ENCODE measurements at regions not wholly inside any gene's neighbourhood (a gene's known extent, or its start where the extent isn't known, plus 50 kb on each side); places are given as distances from the start of the nearest gene placed in this dataset.

DNA sequence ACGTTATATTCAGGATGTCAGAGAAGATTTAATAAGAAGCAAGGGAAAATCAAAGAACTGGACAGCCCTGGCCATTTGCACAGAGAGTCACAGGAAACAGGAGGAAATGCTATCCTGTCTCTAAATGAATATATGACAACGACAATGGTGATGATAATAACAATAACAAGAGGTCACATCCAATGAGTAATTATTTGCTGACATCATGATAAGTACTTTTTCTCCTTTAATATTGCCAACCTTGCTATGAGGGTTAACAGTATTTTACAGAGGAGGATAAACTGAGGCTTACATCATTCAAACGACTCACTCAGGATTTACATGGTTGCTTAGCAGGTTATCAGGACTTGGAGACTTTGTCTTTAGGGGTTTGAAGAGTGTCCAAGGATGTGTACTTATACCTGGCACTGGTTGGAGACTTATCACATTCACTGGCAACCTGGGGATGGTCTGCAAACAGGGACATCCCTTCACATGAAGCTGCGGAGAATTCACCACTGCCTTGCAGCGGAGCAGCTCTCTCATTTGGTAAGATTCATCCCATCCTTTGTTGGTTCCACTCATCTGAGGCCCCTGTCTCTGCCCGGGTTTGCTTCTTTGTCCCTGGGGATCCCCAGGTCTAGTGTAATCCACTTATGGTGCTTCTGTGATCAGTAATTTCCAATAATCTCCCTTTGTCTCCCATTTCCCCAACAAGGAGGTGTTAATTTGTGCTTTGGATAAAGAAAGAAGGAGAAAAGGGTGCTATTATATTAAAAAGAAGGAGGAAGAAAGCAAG is 637.8 kb downstream of the BCL11B start:
- no peak overlapping the region for H3K4me3 ChIP-seq (ENCODE audit: low read depth in 2 of 2, low read length in 1 of 2)
- ChIA-PET CTCF (no interaction called here), POLR2A (no interaction called here)
- 0% methylated on average over 6 of the region's 6 CpGs for WGBS (ENCODE audit: low lambda C conversion rate)
- H3K79me2 ChIP-seq (ENCODE audit: insufficient read depth): no peaks in the 10 kb centered on the region
- DNase-seq: no peak
- no peak overlapping the region for H3K27ac ChIP-seq (ENCODE audit: low read depth in 2 of 2, low read length in 1 of 2)
- no peaks in the 10 kb centered on the region for H3F3A ChIP-seq (replicated peaks; ENCODE audit: insufficient read depth)
- no peak overlapping the region for H3K9ac ChIP-seq
- H3K4me1 ChIP-seq (ENCODE audit: control insufficient read depth in 1 of 2, insufficient read depth in 2 of 2, low read depth in 1 of 2, low read length in 1 of 2): no peaks in the 10 kb centered on the region
- H3K4me2 ChIP-seq: no peak overlapping the region
- H2AFZ ChIP-seq (ENCODE audit: low read depth): no peak overlapping the region
- TF ChIP-seq TCF12 (IDR thresholded peaks at IDR 0.05) (no peak), TEAD4 (IDR thresholded peaks at IDR 0.05; ENCODE audit: borderline replicate concordance, insufficient read depth) (no peak), EZH2phosphoT487 (IDR thresholded peaks at IDR 0.05; ENCODE audit: borderline replicate concordance, low read depth) (no peak), EP300 (IDR thresholded peaks at IDR 0.05; ENCODE audit: borderline replicate concordance in 1 of 2, low read depth in 1 of 2, low read length in 1 of 2) (no peak), NFIC (IDR thresholded peaks at IDR 0.05; ENCODE audit: borderline replicate concordance) (no peak), FOXJ3 (CRISPR knock-in tag; IDR thresholded peaks at IDR 0.05) (no peak), SIN3A (IDR thresholded peaks at IDR 0.05; ENCODE audit: borderline replicate concordance, low read depth, low read length) (no peak), ELF1 (IDR thresholded peaks at IDR 0.05) (no peak), GABPA (IDR thresholded peaks at IDR 0.05; ENCODE audit: low read depth) (no peak), FOXM1 (IDR thresholded peaks at IDR 0.05; ENCODE audit: low read depth) (no peak)
- TF ChIP-seq, protein P1, sequence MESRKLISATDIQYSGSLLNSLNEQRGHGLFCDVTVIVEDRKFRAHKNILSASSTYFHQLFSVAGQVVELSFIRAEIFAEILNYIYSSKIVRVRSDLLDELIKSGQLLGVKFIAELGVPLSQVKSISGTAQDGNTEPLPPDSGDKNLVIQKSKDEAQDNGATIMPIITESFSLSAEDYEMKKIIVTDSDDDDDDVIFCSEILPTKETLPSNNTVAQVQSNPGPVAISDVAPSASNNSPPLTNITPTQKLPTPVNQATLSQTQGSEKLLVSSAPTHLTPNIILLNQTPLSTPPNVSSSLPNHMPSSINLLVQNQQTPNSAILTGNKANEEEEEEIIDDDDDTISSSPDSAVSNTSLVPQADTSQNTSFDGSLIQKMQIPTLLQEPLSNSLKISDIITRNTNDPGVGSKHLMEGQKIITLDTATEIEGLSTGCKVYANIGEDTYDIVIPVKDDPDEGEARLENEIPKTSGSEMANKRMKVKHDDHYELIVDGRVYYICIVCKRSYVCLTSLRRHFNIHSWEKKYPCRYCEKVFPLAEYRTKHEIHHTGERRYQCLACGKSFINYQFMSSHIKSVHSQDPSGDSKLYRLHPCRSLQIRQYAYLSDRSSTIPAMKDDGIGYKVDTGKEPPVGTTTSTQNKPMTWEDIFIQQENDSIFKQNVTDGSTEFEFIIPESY (IDR thresholded peaks at IDR 0.05; ENCODE audit: borderline replicate concordance, low read depth): no peak
- no peaks in the 10 kb centered on the region for H3K36me3 ChIP-seq (replicated peaks in 1 of 2; ENCODE audit: control insufficient read depth in 1 of 2, insufficient read depth in 2 of 2, low read length in 1 of 2)
- H4K20me1 ChIP-seq (ENCODE audit: insufficient read depth): no peaks in the 10 kb centered on the region
- H3K9me3 ChIP-seq: no peaks in the 10 kb centered on the region
- H3K27me3 ChIP-seq (ENCODE audit: insufficient read depth): no peaks in the 10 kb centered on the region
- no peaks in the 10 kb centered on the region for H3K9me2 ChIP-seq

DNA sequence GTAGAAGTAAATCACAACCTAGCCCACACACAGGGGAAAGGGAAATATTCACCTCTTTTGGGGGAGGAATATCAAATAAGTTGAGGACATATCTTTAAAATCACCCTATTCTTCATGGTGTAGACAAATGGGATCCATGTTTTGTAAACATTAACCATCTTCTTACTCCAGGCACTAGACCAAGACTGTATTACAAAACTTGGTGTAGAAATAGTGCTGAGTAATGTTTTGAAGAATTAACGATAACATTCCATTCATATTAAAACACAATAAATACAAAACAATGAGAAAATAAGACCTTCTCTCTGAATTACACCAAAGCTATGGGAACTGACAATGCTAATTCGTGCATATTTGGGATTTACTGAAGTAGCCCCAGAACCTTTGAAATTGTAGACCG is 633.6 kb downstream of the BCL11B start:
- H3K27me3 ChIP-seq (ENCODE audit: insufficient read depth): no peaks in the 10 kb centered on the region
- H3K9ac ChIP-seq: no peak overlapping the region
- no peaks in the 10 kb centered on the region for H4K20me1 ChIP-seq (ENCODE audit: insufficient read depth)
- H3K79me2 ChIP-seq (ENCODE audit: insufficient read depth): no peaks in the 10 kb centered on the region
- H3K4me2 ChIP-seq: no peak overlapping the region
- no peak overlapping the region for H3K27ac ChIP-seq (ENCODE audit: low read depth in 2 of 2, low read length in 1 of 2)
- no peaks in the 10 kb centered on the region for H3K4me1 ChIP-seq (ENCODE audit: control insufficient read depth in 1 of 2, insufficient read depth in 2 of 2, low read depth in 1 of 2, low read length in 1 of 2)
- CTCF ChIA-PET: no interaction called here
- TF ChIP-seq NFIC (IDR thresholded peaks at IDR 0.05; ENCODE audit: borderline replicate concordance) (no peak), NRF1 (IDR thresholded peaks at IDR 0.05; ENCODE audit: low read depth, low read length) (no peak), RAD21 (IDR thresholded peaks at IDR 0.05; ENCODE audit: low read length) (no peak), SMC3 (IDR thresholded peaks at IDR 0.05; ENCODE audit: low read depth, low read length) (no peak), FOXM1 (IDR thresholded peaks at IDR 0.05; ENCODE audit: low read depth) (no peak), GABPA (IDR thresholded peaks at IDR 0.05; ENCODE audit: low read depth) (no peak), EZH2phosphoT487 (IDR thresholded peaks at IDR 0.05; ENCODE audit: borderline replicate concordance, low read depth) (no peak), TEAD4 (IDR thresholded peaks at IDR 0.05; ENCODE audit: borderline replicate concordance, insufficient read depth) (no peak)
- TF ChIP-seq, protein P2, sequence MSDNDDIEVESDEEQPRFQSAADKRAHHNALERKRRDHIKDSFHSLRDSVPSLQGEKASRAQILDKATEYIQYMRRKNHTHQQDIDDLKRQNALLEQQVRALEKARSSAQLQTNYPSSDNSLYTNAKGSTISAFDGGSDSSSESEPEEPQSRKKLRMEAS (IDR thresholded peaks at IDR 0.05; ENCODE audit: low read depth): no peak
- TF ChIP-seq, protein P3, sequence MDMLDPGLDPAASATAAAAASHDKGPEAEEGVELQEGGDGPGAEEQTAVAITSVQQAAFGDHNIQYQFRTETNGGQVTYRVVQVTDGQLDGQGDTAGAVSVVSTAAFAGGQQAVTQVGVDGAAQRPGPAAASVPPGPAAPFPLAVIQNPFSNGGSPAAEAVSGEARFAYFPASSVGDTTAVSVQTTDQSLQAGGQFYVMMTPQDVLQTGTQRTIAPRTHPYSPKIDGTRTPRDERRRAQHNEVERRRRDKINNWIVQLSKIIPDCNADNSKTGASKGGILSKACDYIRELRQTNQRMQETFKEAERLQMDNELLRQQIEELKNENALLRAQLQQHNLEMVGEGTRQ (IDR thresholded peaks at IDR 0.05; ENCODE audit: borderline replicate concordance, low read depth, low read length): no peak
- POLR2A ChIA-PET: no interaction called here
- no peak overlapping the region for H3K4me3 ChIP-seq (ENCODE audit: low read depth in 2 of 2, low read length in 1 of 2)
- H2AFZ ChIP-seq (ENCODE audit: low read depth): no peak overlapping the region
- DNase-seq: no peak
- WGBS (ENCODE audit: low lambda C conversion rate): 0% methylated on average over 3 of the region's 3 CpGs
- no peaks in the 10 kb centered on the region for H3K9me3 ChIP-seq
- no peaks in the 10 kb centered on the region for H3K9me2 ChIP-seq
- H3F3A ChIP-seq (replicated peaks; ENCODE audit: insufficient read depth): no peaks in the 10 kb centered on the region
- H3K36me3 ChIP-seq (replicated peaks in 1 of 2; ENCODE audit: control insufficient read depth in 1 of 2, insufficient read depth in 2 of 2, low read length in 1 of 2): no peaks in the 10 kb centered on the region

Measured in SK-N-SH (cell line).